ENCODE measurements at regions not wholly inside any gene's neighbourhood (a gene's known extent, or its start where the extent isn't known, plus 50 kb on each side); places are given as distances from the start of the nearest gene placed in this dataset.

- TF ChIP-seq EP300 (IDR thresholded peaks at IDR 0.05; ENCODE audit: borderline replicate concordance), result no peak
- TF ChIP-seq USF1 (IDR thresholded peaks at IDR 0.05), result no peak
- TF ChIP-seq CEBPB (IDR thresholded peaks at IDR 0.05), result no peak
- no peak for TF ChIP-seq REST (IDR thresholded peaks at IDR 0.05; ENCODE audit: low read depth)
- no peak for TF ChIP-seq TAF1 (IDR thresholded peaks at IDR 0.05; ENCODE audit: low read depth)
- TF ChIP-seq CREB1 (IDR thresholded peaks at IDR 0.05; ENCODE audit: low read depth), result no peak
- TF ChIP-seq YY1 (IDR thresholded peaks at IDR 0.05; ENCODE audit: low read depth), result no peak
- no peak for TF ChIP-seq TCF12 (IDR thresholded peaks at IDR 0.05; ENCODE audit: low read depth)
- no peak for TF ChIP-seq MAX (IDR thresholded peaks at IDR 0.05)
- no peak for TF ChIP-seq TEAD4 (IDR thresholded peaks at IDR 0.05)
- TF ChIP-seq RAD21 (IDR thresholded peaks at IDR 0.05; ENCODE audit: low read depth), result no peak
- no peak for TF ChIP-seq ZBTB7A (IDR thresholded peaks at IDR 0.05; ENCODE audit: low read depth)
Measured at GRCh38 chr9:85302938-85303756, 438.6 kb downstream of the AGTPBP1 start.

Measured in Ishikawa (cell line).